ENCODE measurements at regions not wholly inside any gene's neighbourhood (a gene's known extent, or its start where the extent isn't known, plus 50 kb on each side); places are given as distances from the start of the nearest gene placed in this dataset.
A peak's percentile ranks its signal among the peaks of the same experiment; 100 is the strongest.

GRCh38 chr1:34671887-34672286, 83.0 kb upstream of the GJB5 start:
- no peak for DNase-seq

- peak; percentile 11 for DNase-seq
Measured at GRCh38 chr1:34681480-34682451, 73.1 kb upstream of the GJB5 start.

GRCh38 chr1:34682452-34683223, 72.2 kb upstream of the GJB5 start:
- DNase-seq, result no peak

GRCh38 chr1:34683616-34684015, 71.2 kb upstream of the GJB5 start:
- DNase-seq, result no peak

- DNase-seq, result no peak
Measured at GRCh38 chr1:34684266-34684665, 70.6 kb upstream of the GJB5 start.

GRCh38 chr1:34685225-34685624, 69.6 kb upstream of the GJB5 start:
- no peak for DNase-seq

GRCh38 chr1:34686531-34686930, 68.3 kb upstream of the GJB5 start:
- DNase-seq, result no peak

GRCh38 chr1:34688006-34688741, 66.7 kb upstream of the GJB5 start:
- no peak for DNase-seq

GRCh38 chr1:34690269-34690668, 64.6 kb upstream of the GJB5 start:
- DNase-seq, result no peak

- DNase-seq, result no peak
Measured at GRCh38 chr1:34693081-34693480, 61.8 kb upstream of the GJB5 start.

- no peak for DNase-seq
Measured at GRCh38 chr1:34694383-34694782, 60.5 kb upstream of the GJB5 start.

- no peak for DNase-seq
Measured at GRCh38 chr1:34695580-34695979, 59.3 kb upstream of the GJB5 start.

GRCh38 chr1:34696230-34696629, 58.6 kb upstream of the GJB5 start:
- no peak for DNase-seq

GRCh38 chr1:34696981-34697380, 57.9 kb upstream of the GJB5 start:
- DNase-seq, result no peak

GRCh38 chr1:34697818-34698217, 57.0 kb upstream of the GJB5 start:
- no peak for DNase-seq

GRCh38 chr1:34701326-34702060, 53.4 kb upstream of the GJB5 start:
- DNase-seq, result no peak

Measured in NK-92 treated with Interleukin-12 subunit alpha and Interleukin-12 subunit beta, amount 100 ng/mL, for 24 hours (cell line).